Trophoblast cell (in vitro differentiated cells and primary cell): ENCODE measurements at regions not wholly inside any gene's neighbourhood (a gene's known extent, or its start where the extent isn't known, plus 50 kb on each side); places are given as distances from the start of the nearest gene placed in this dataset.

ENCODE experiments used
- DNase-seq, 2 donors: peaks; one replicate each; pipeline ENCODE4 v3.0.0-alpha.2; 2016
- H2AFZ ChIP-seq: 2 replicates; pipeline ENCODE4 v1.6.1; 2013; ENCODE audit warnings: low read length, moderate library complexity, mild to moderate bottlenecking; ENCODE audit not compliant: insufficient read depth, poor library complexity
- H2AK5ac ChIP-seq: 2 replicates; pipeline ENCODE4 v1.6.1; 2013; ENCODE audit warnings: mild to moderate bottlenecking, low read length
- H2BK120ac ChIP-seq: 2 replicates; pipeline ENCODE4 v1.6.1; 2013; ENCODE audit warnings: low read length, mild to moderate bottlenecking, moderate library complexity; ENCODE audit not compliant: insufficient read depth, poor library complexity
- H2BK12ac ChIP-seq: 2 replicates; pipeline ENCODE4 v1.6.1; 2013; ENCODE audit warnings: mild to moderate bottlenecking, low read length, moderate library complexity
- H2BK5ac ChIP-seq: 2 replicates; pipeline ENCODE4 v1.6.1; 2013; ENCODE audit warnings: low read length, low read depth, moderate library complexity, mild to moderate bottlenecking; ENCODE audit not compliant: poor library complexity
- H3K14ac ChIP-seq: 2 replicates; pipeline ENCODE4 v1.6.1; 2013; ENCODE audit warnings: mild to moderate bottlenecking, low read length
- H3K18ac ChIP-seq: 2 replicates; pipeline ENCODE4 v1.6.1; 2013; ENCODE audit warnings: mild to moderate bottlenecking, low read length
- H3K23ac ChIP-seq: 2 replicates; pipeline ENCODE4 v1.6.1; 2013; ENCODE audit warnings: low read length
- H3K27ac ChIP-seq: 2 replicates; pipeline ENCODE4 v1.5.1; 2013; ENCODE audit warnings: low read depth, mild to moderate bottlenecking, inconsistent platforms, low read length, moderate library complexity
- H3K27me3 ChIP-seq: 2 replicates; pipeline ENCODE4 v1.6.1; 2013; ENCODE audit warnings: inconsistent platforms, mild to moderate bottlenecking, low read length, moderate library complexity; ENCODE audit not compliant: insufficient read depth
- H3K36me3 ChIP-seq, 2 experiments: 1 replicate in 1 of 2; 2 replicates in 1 of 2; pipeline ENCODE4 v1.6.1; 2013; ENCODE audit warnings: low read length in 2 of 2, mild to moderate bottlenecking in 2 of 2, moderate library complexity in 1 of 2; ENCODE audit not compliant: insufficient read depth in 2 of 2, control insufficient read depth in 1 of 2
- H3K4ac ChIP-seq: 2 replicates; pipeline ENCODE4 v1.6.1; 2013; ENCODE audit warnings: low read depth, mild to moderate bottlenecking, low read length, moderate library complexity
- H3K4me1 ChIP-seq, 2 experiments: 1 replicate in 1 of 2; 2 replicates in 1 of 2; pipeline ENCODE4 v1.6.1; 2013; ENCODE audit warnings: low read length in 2 of 2, mild to moderate bottlenecking in 2 of 2, moderate library complexity in 1 of 2; ENCODE audit not compliant: insufficient read depth in 2 of 2, control insufficient read depth in 1 of 2
- H3K4me2 ChIP-seq: 2 replicates; pipeline ENCODE4 v1.6.1; 2013; ENCODE audit warnings: inconsistent platforms, mild to moderate bottlenecking, low read length, moderate library complexity
- H3K4me3 ChIP-seq: 2 replicates; pipeline ENCODE4 v1.5.1; 2013; ENCODE audit warnings: mild to moderate bottlenecking, low read depth, low read length, inconsistent platforms
- H3K79me1 ChIP-seq: one replicate; pipeline ENCODE4 v1.6.1; 2013; ENCODE audit warnings: low read length
- H3K79me2 ChIP-seq: 2 replicates; pipeline ENCODE4 v1.6.1; 2013; ENCODE audit warnings: low read length, mild to moderate bottlenecking; ENCODE audit not compliant: control insufficient read depth, insufficient read depth, poor library complexity
- H3K9ac ChIP-seq: 2 replicates; pipeline ENCODE4 v1.6.1; 2013; ENCODE audit warnings: mild to moderate bottlenecking, low read length
- H3K9me3 ChIP-seq: 2 replicates; pipeline ENCODE4 v1.6.1; 2013; ENCODE audit warnings: low read depth, mild to moderate bottlenecking, control low read depth, inconsistent platforms, low read length; ENCODE audit not compliant: insufficient read depth
- H4K12ac ChIP-seq: 2 replicates; pipeline ENCODE4 v1.6.1; 2013; ENCODE audit warnings: low read depth, mild to moderate bottlenecking, low read length, moderate library complexity
- H4K8ac ChIP-seq: 2 replicates; pipeline ENCODE4 v1.6.1; 2013; ENCODE audit warnings: low read depth, mild to moderate bottlenecking, low read length, moderate library complexity
- H4K91ac ChIP-seq: one replicate; pipeline ENCODE4 v1.6.1; 2013; ENCODE audit warnings: low read depth, mild to moderate bottlenecking, low read length, moderate library complexity
- WGBS: extraction: QIAGEN DNeasy Blood & Tissue Kit; methylation state at CpG from one replicate; pipeline ENCODE4 v1.1.7; 2013; ENCODE audit warnings: missing lambda C conversion rate; ENCODE audit not compliant: insufficient read length, insufficient coverage; ENCODE audit errors: extremely low coverage; 5-methylcytosine and 5-hydroxymethylcytosine counted together

DNA sequence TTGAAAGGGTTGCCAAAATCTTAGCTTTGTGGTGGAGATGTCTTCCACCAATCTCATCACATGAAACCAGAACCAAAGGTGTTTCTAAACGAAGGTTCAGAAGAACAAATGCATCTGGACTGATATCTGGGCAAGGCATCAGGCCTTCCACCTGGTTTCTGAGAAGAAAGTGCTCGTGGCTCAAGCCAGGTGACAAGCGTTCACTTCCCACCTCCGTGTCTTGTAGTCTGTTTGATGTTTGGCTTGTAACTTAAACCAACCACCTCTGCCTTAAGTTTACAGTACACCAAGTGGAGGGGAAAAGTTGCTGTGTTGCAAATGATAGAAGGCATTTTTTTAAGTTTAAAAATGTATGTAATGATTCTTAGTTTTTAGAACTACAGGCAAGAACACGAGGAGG is 66.9 kb upstream of the MAP3K7 start:
- no CpG with 5 or more reads among the region's 5 CpGs for WGBS
- no peaks in the 10 kb centered on the region for H3K36me3 ChIP-seq
- no peaks in the 10 kb centered on the region for H3K79me2 ChIP-seq
- no peak overlapping the region for H4K91ac ChIP-seq
- no peak overlapping the region for H2AK5ac ChIP-seq
- no peak overlapping the region for H3K18ac ChIP-seq
- no peak overlapping the region for H2BK5ac ChIP-seq
- no peak overlapping the region for H3K23ac ChIP-seq
- no peak overlapping the region for H2BK12ac ChIP-seq
- no peak overlapping the region for H2AFZ ChIP-seq
- no peaks in the 10 kb centered on the region for H3K4me1 ChIP-seq
- H3K14ac ChIP-seq = no peak overlapping the region
- no peaks in the 10 kb centered on the region for H3K79me1 ChIP-seq
- H3K4me2 ChIP-seq = no peak overlapping the region
- no peak for DNase-seq
- no peak overlapping the region for H3K9ac ChIP-seq
- no peak overlapping the region for H3K4ac ChIP-seq
- no peak overlapping the region for H2BK120ac ChIP-seq
- no peak overlapping the region for H3K4me3 ChIP-seq
- no peak overlapping the region for H4K8ac ChIP-seq
- no peaks in the 10 kb centered on the region for H3K27me3 ChIP-seq
- H4K12ac ChIP-seq = no peak overlapping the region
- H3K9me3 ChIP-seq = no peaks in the 10 kb centered on the region
- H3K27ac ChIP-seq = no peak overlapping the region

DNA sequence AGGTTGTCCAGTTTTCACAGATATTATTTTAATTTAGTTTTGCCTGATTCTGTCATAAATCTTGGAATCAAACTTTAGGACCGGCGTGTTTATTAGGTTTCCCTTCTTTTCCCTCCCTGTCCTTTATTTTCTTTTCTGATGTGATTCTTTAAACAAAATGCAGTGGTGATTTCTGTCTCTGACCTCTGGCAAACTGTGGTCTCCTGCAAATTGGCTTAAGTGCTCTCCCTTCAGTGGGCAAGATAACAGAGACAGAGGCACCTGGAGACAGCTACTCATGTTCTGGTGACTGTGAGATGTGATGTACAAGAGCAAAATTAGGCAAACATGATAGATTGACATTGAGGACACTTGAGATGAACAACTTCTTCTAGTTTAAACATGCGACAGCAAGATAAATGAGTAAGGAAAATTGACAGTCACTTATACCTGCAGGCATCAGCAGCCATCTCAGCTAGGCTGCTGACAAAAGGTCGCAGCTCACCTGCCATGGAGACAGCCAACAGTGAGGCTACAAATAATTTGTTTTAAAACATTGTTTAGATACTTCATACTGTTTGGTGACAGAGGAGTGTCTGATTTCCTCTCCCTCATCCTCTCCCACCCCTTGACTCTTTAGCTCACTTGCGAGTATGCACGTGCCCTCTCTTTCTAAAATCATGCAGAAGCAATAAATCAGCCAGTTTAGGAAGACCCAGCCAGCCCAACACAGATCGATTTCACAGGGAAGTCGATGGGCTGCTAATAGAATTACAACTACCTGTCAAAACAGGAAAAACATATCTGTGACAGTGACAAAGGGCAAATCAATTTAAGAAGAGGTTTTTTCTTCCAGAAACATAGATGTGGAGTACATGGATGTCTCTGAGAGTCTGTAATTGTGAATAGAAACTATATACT is 63.4 kb upstream of the MAP3K7 start:
- Histone ChIP-seq H2AK5ac (no peak overlapping the region), H3K79me1 (no peaks in the 10 kb centered on the region), H3K27me3 (no peaks in the 10 kb centered on the region), H3K27ac (no peak overlapping the region), H3K36me3 (no peaks in the 10 kb centered on the region), H3K4ac (no peak overlapping the region), H3K23ac (no peak overlapping the region), H3K18ac (no peak overlapping the region), H3K14ac (no peak overlapping the region), H3K9ac (no peak overlapping the region), H2AFZ (no peak overlapping the region), H2BK120ac (no peak overlapping the region), H2BK5ac (no peak overlapping the region), H2BK12ac (no peak overlapping the region), H3K9me3 (no peaks in the 10 kb centered on the region), H3K4me2 (no peak overlapping the region), H3K4me1 (no peaks in the 10 kb centered on the region), H3K4me3 (no peak overlapping the region), H3K79me2 (no peaks in the 10 kb centered on the region), H4K12ac (no peak overlapping the region), H4K8ac (no peak overlapping the region), H4K91ac (no peak overlapping the region)
- DNase-seq = no peak
- no CpG with 5 or more reads among the region's 8 CpGs for WGBS

DNA sequence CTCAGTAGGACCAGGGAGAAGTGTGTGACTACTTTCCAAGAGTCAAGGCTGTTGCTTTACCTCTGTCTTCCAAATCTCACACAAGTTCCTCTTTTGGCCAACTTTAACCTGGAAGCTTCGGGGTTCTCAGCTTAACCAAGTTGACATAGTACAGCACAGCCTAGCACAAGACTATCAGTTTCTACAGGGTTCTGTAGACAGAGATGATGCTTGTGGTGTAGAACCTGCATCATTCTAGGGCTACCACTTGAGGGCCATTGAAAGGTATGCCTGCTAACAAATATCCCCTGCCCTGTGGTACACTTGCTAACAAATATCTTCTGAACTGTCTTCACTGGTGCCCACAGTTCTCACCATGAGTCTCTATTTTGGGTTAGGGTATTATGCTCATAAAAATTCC is 62.0 kb upstream of the MAP3K7 start:
- Histone ChIP-seq H3K79me1 (no peaks in the 10 kb centered on the region), H4K8ac (no peak overlapping the region), H4K12ac (no peak overlapping the region), H3K4me3 (no peak overlapping the region), H3K4me2 (no peak overlapping the region), H3K79me2 (no peaks in the 10 kb centered on the region), H3K23ac (no peak overlapping the region), H3K9ac (no peak overlapping the region), H3K18ac (no peak overlapping the region), H3K4me1 (no peaks in the 10 kb centered on the region), H3K36me3 (no peaks in the 10 kb centered on the region), H2AK5ac (no peak overlapping the region), H2BK120ac (no peak overlapping the region), H2AFZ (no peak overlapping the region), H2BK12ac (no peak overlapping the region), H4K91ac (no peak overlapping the region), H3K27ac (no peak overlapping the region), H3K27me3 (no peaks in the 10 kb centered on the region), H3K4ac (no peak overlapping the region), H3K14ac (no peak overlapping the region), H2BK5ac (no peak overlapping the region), H3K9me3 (no peaks in the 10 kb centered on the region)
- no CpG with 5 or more reads among the region's 1 CpG for WGBS
- no peak for DNase-seq

DNA sequence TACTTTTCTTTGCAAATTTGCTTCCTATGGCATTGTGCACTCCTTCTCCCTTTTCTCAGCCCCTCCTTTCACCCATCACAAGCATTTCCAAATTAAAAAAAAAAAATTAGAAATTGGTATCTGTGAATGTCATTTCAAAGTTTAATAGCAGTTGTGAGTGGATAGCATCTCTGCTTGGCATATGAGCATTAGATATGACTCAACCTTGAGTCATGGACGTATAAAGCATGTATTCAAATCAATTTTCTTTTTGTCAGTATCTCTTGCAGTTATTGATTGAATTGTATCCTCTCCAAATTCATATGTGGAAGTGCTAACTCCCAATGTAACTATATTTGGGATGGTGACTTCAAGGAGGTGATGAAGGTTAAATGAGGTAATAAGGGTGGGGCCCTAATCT is 60.1 kb upstream of the MAP3K7 start:
- Histone ChIP-seq H2BK12ac (no peak overlapping the region), H2AK5ac (no peak overlapping the region), H3K79me1 (no peaks in the 10 kb centered on the region), H3K4ac (no peak overlapping the region), H3K27ac (no peak overlapping the region), H4K8ac (no peak overlapping the region), H3K9me3 (no peaks in the 10 kb centered on the region), H3K36me3 (no peaks in the 10 kb centered on the region), H4K12ac (no peak overlapping the region), H3K18ac (no peak overlapping the region), H3K79me2 (no peaks in the 10 kb centered on the region), H3K4me2 (no peak overlapping the region), H3K14ac (no peak overlapping the region), H3K23ac (no peak overlapping the region), H2BK120ac (no peak overlapping the region), H2BK5ac (no peak overlapping the region), H3K4me3 (no peak overlapping the region), H3K9ac (no peak overlapping the region), H2AFZ (no peak overlapping the region), H3K27me3 (no peaks in the 10 kb centered on the region), H3K4me1 (no peaks in the 10 kb centered on the region), H4K91ac (no peak overlapping the region)
- no CpG with 5 or more reads among the region's 1 CpG for WGBS
- DNase-seq = no peak
